ENCODE measurements at regions not wholly inside any gene's neighbourhood (a gene's known extent, or its start where the extent isn't known, plus 50 kb on each side); places are given as distances from the start of the nearest gene placed in this dataset.

DNA sequence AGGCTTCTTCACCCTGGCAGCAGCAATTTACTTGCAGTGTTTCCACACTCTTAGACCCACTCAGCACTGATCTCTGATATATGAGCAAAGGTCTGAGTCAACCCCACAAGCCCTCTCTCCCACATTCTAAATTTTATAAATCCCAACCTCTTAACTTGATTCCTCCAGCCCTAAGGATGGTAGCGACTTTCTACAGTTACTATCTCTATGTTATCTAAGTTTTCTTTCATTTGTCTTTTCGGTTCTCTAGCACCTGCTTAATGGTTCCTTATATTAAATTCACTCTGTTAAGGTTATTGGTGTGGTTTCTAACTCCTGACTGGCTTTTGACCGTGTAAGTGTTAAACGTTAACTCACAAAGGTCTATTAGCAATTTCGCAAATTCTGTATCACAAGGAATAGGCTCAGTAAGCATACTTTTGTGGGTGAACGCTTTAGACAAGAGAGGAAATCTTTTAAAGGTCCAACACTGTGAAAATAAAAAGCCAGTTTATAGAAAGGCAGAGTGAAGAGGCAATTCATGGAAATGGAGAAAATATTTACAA is 99.3 kb downstream of the DLEU7 start:
- H3K4me1 ChIP-seq (ENCODE audit: control insufficient read depth, insufficient read depth, low read length) = no peaks in the 10 kb centered on the region
- CTCF ChIA-PET = no interaction called here
- H3K27ac ChIP-seq (ENCODE audit: extremely low read depth, low read depth, low read length) = no peak overlapping the region
- no peaks in the 10 kb centered on the region for H3K36me3 ChIP-seq (ENCODE audit: control insufficient read depth in 2 of 2, insufficient read depth in 1 of 2, low read length in 2 of 2)
- POLR2A ChIA-PET = no interaction called here
- TF ChIP-seq ZNF112 (tag by site-specific recombination; IDR thresholded peaks at IDR 0.05) = no peak
- H3K4me3 ChIP-seq (ENCODE audit: low read depth, low read length) = no peak overlapping the region
- no peaks in the 10 kb centered on the region for H3K9me3 ChIP-seq (ENCODE audit: control insufficient read depth, insufficient read depth, low read depth, low read length)

DNA sequence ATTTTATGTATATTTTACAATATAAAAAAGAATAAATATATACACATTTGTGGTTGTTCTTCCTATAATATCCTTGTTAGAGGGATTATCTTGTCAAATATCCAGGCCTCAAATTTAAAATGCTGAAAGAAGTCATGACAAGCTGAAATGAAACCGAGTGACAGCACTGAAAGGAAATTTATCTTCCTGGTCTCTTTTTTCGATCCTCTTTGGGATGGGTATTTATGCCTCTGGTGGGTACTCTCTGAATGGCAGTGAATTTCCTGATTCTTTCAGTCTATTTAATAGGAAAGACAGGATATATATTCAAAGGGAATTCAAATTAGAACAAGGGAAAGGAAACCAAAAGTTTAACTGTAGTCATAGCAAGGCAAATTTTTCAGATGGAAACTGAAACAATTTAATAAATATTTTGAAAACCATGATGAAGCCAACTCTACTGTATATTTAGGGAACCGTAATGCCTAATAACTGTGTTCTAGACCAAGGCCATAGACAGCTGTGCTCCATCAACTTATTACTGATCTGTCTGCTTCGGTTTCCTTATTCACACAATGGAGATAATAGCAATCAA is 97.9 kb downstream of the DLEU7 start:
- Histone ChIP-seq H3K4me1 (ENCODE audit: control insufficient read depth, insufficient read depth, low read length) (no peaks in the 10 kb centered on the region), H3K9me3 (ENCODE audit: control insufficient read depth, insufficient read depth, low read depth, low read length) (no peaks in the 10 kb centered on the region), H3K36me3 (ENCODE audit: control insufficient read depth in 2 of 2, insufficient read depth in 1 of 2, low read length in 2 of 2) (no peaks in the 10 kb centered on the region), H3K4me3 (ENCODE audit: low read depth, low read length) (no peak overlapping the region), H3K27ac (ENCODE audit: extremely low read depth, low read depth, low read length) (no peak overlapping the region)
- ChIA-PET CTCF (interaction anchor here (0.6 kb wide), 1 partner anchor 99 kb away, joined by 3 read pairs; no protein-coding TSS in a partner anchor), POLR2A (no interaction called here)
- TF ChIP-seq MZF1 (tag by site-specific recombination; IDR thresholded peaks at IDR 0.05; ENCODE audit: borderline replicate concordance) = no peak
- no peak for TF ChIP-seq ZNF571 (tag by site-specific recombination; IDR thresholded peaks at IDR 0.05)
- no peak for TF ChIP-seq BCL6B (tag by site-specific recombination; IDR thresholded peaks at IDR 0.05)
- no peak for TF ChIP-seq ZNF555 (tag by site-specific recombination; conservative IDR thresholded peaks at IDR 0.05)
- TF ChIP-seq ZNF121 (tag by site-specific recombination; IDR thresholded peaks at IDR 0.05) = no peak
- no peak for TF ChIP-seq ZNF768 (tag by site-specific recombination; IDR thresholded peaks at IDR 0.05)
- no peak for TF ChIP-seq KLF9 (tag by site-specific recombination; IDR thresholded peaks at IDR 0.05; ENCODE audit: low read depth)
- no peak for TF ChIP-seq ZNF501 (tag by site-specific recombination; IDR thresholded peaks at IDR 0.05)
- no peak for TF ChIP-seq ZNF558 (tag by site-specific recombination; IDR thresholded peaks at IDR 0.05)
- TF ChIP-seq SP3 (tag by site-specific recombination; IDR thresholded peaks at IDR 0.05) = no peak
- no peak for TF ChIP-seq ZNF335 (tag by site-specific recombination; conservative IDR thresholded peaks at IDR 0.05)
- TF ChIP-seq BCL11B (tag by site-specific recombination; IDR thresholded peaks at IDR 0.05; ENCODE audit: low read depth) = no peak
- no peak for TF ChIP-seq ZNF37A (tag by site-specific recombination; IDR thresholded peaks at IDR 0.05)
- TF ChIP-seq PRDM6 (tag by site-specific recombination; IDR thresholded peaks at IDR 0.05) = no peak
- no peak for TF ChIP-seq KLF1 (tag by site-specific recombination; IDR thresholded peaks at IDR 0.05)

GRCh38 chr13:50747737-50748350 is 95.6 kb downstream of the DLEU7 start:
- ChIA-PET POLR2A (no interaction called here), CTCF (no interaction called here)
- H3K27ac ChIP-seq (ENCODE audit: extremely low read depth, low read depth, low read length) = no peak overlapping the region
- no peak overlapping the region for H3K4me3 ChIP-seq (ENCODE audit: low read depth, low read length)
- no peaks in the 10 kb centered on the region for H3K36me3 ChIP-seq (ENCODE audit: control insufficient read depth in 2 of 2, insufficient read depth in 1 of 2, low read length in 2 of 2)
- no peaks in the 10 kb centered on the region for H3K9me3 ChIP-seq (ENCODE audit: control insufficient read depth, insufficient read depth, low read depth, low read length)
- no peaks in the 10 kb centered on the region for H3K4me1 ChIP-seq (ENCODE audit: control insufficient read depth, insufficient read depth, low read length)
- TF ChIP-seq ZNF37A (tag by site-specific recombination; IDR thresholded peaks at IDR 0.05) (no peak), ZNF629 (tag by site-specific recombination; IDR thresholded peaks at IDR 0.05) (no peak), ZNF266 (tag by site-specific recombination; IDR thresholded peaks at IDR 0.05; ENCODE audit: low read depth) (no peak), PRDM2 (tag by site-specific recombination; IDR thresholded peaks at IDR 0.05; ENCODE audit: borderline replicate concordance) (no peak), BCL11B (tag by site-specific recombination; IDR thresholded peaks at IDR 0.05; ENCODE audit: low read depth) (no peak), PRDM6 (tag by site-specific recombination; IDR thresholded peaks at IDR 0.05) (no peak), ZNF792 (tag by site-specific recombination; IDR thresholded peaks at IDR 0.05) (no peak)

Measured in HEK293 (cell line).